HuH-7 (cell line): ENCODE measurements at regions not wholly inside any gene's neighbourhood (a gene's known extent, or its start where the extent isn't known, plus 50 kb on each side); places are given as distances from the start of the nearest gene placed in this dataset.
"Not testable (repeated sequence)": the region's sequence is repeated elsewhere in the genome, so short reads cannot be mapped to it uniquely, and the experiment has no call there.

Experiments used
- DNase-seq: peaks from one replicate; pipeline ENCODE4 v3.0.0; 2011; ENCODE audit warnings: low spot score

DNA sequence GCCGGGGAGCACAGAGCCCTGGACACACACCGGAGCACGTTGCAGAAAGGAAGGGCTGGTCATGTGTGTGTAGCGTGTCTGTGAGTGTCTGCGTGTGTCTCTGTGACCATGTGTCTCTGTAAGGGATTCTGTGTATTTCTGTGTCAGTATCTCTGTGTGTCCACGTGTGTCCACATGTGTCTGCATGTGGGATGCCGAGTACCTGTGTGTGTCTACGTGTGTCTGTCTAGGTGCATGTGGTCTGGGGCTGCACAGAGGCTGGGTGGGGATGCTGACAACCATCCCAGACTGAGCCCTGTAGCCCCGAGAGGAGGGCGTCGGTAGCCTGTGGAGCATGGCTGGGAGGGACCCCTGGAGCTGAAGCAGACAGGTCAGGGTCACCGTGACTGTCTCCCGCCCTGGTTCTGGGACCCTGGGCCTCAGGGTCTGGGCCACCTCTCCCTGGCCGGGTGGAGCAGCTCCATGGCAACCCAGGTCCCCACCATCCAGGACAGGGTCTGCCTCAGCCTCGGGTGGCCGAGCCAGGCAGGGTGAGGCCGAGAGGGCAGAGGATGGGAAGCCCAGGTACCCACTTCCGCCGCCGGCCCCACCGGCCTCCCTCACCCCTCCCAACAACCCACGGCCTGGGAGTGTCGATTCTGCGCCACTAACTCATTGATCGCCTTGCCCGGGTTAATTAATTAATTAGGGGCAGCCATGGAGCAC lies 122.7 kb downstream of the FAM53A start:
- DNase-seq = no peak

- DNase-seq = no peak
Observed at GRCh38 chr4:1559896-1560650, 124.0 kb downstream of the FAM53A start.

GRCh38 chr4:1558205-1558604 lies 125.9 kb downstream of the FAM53A start:
- DNase-seq = no peak

- DNase-seq = no peak
Observed at GRCh38 chr4:1557221-1557597, 126.9 kb downstream of the FAM53A start.

DNA sequence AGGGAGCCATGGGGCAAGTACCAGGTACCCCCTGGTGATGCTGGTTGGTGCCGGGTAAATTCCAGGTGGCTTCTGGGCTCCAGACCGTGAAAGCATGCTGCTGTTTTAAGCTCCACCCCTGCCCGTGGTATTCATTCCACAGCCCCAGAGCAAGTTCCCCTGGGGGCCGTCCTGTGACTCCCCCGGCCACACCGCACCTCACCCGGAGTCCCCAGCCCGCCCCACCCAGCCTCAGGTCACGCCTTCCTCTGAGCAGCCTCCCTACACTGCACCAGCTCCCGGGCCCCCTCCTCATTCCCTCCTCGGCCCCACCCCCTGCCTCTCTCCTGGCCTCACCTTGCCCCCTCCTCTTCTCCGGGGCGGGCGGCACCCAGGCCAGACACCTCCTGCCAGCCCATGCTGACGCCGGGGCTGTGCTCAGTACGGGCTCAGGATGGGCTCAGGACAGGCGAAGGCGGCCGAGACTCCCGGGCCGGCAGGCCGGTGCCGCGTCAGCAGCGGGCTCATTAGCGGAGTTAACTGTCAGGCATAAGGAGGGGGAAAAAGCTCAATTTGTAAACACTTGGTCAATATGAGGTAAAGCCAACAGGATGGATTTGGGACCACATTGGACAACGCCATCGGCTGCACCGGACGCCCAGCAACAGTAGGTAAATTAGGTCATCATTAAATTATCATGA lies 127.4 kb downstream of the FAM53A start:
- DNase-seq = no peak

DNA sequence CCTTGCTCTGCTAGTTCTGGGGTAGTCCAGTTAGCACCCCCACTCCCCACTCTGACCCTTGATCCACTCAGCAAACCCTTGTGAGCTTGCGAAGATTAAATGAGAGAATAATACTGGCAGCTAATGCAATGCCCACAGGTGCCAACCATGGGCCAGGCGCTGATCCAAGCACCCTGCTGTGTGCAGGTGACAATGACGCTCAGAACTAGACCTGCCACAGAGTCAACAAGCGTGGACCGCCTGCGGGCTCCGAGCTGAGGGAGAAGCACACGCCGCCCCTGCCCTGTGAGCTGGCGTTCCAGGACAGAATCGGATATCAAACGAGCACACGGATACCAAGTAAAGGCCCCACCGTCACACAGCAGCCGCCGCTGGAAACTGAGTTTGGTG lies 129.2 kb downstream of the FAM53A start:
- DNase-seq = no peak

DNA sequence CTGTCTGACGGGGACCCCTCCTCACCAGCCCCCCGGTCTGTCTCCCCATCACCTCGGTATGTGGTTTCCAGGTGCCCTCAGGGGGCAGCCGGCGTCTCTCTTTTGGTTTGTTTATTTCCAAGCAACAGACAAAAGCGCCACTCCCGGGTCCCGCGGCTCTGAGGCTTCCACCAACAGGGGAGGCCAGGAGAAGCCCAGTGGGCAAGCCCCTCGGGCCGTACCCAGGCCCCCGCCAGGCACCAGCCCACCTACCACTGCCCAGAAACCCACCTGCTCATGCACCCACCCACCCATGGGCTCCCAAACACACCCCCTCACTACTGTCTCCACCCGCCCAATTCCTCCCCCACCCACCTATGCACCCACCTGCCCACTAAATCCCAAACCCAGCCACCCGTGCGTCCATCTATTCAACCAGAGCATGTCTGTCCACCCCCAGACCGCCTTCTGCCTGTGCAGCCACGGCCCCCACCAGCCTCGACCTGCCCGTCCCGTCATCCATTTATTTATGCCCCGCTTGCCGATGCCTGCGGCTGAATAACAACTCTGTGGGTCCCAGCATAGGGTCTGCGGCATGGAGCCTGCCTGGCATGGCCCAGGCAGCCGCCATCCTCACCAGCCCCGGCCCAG lies 129.8 kb downstream of the FAM53A start:
- no peak for DNase-seq

DNA sequence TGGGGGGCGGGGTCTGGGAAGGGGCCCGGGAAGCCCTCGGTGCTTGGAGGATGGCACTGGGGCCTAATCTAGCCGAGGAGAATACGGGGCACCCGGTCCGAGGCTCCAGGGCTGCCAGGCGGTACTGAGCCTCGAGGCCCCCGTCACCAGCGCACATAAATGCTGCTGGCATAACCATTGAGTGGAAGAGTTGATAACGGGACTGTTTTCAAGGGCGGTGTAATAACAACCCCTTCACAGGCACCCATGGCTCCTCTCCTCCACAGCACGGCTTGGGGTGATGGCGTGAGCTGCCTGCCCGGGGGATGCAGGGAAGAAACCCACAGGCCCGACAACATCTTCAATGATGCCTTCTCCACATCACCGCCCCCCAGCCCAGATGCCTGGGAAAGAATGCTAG lies 130.7 kb downstream of the FAM53A start:
- DNase-seq = no peak

DNA sequence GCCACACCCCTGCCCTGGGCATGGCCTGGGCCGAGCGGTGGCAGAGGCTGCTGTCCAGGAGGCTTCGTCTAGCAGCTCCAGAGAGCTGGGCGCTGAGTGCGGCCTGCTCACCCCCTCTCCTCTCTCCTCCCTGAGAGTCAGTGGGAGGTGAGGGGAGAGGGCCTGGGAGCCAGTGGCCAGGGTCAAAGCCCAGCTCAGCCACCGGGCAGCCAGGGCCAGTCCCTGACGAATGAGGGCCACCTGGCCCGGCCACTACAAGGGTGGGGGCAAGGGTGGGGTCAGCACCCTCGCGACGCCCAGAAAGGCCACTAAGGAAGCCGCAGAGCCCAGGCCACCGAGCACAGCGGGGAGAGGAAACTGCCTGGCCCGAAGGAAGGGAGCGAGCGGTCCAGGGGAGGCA lies 131.7 kb downstream of the FAM53A start:
- DNase-seq = no peak

DNA sequence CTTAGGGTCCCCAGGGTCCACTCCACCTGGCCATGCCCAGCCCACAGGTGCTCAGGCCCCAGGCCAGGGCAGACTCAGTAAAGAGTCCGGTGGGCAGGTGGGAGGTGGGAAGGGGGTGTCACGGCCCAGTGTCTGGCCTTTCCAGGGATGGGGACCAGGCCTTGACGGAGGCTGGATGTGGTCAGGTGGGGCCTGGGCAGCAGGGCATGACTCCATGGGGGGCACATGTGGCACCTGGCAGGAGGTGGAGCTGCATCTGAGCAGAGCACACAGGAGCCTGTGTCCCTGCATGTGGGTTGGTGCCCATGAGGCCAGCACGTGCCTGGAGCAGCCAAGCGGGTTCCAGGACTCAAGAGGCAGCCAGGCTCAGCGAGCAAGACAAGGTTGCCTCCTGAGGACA lies 132.9 kb downstream of the FAM53A start:
- no peak for DNase-seq

DNA sequence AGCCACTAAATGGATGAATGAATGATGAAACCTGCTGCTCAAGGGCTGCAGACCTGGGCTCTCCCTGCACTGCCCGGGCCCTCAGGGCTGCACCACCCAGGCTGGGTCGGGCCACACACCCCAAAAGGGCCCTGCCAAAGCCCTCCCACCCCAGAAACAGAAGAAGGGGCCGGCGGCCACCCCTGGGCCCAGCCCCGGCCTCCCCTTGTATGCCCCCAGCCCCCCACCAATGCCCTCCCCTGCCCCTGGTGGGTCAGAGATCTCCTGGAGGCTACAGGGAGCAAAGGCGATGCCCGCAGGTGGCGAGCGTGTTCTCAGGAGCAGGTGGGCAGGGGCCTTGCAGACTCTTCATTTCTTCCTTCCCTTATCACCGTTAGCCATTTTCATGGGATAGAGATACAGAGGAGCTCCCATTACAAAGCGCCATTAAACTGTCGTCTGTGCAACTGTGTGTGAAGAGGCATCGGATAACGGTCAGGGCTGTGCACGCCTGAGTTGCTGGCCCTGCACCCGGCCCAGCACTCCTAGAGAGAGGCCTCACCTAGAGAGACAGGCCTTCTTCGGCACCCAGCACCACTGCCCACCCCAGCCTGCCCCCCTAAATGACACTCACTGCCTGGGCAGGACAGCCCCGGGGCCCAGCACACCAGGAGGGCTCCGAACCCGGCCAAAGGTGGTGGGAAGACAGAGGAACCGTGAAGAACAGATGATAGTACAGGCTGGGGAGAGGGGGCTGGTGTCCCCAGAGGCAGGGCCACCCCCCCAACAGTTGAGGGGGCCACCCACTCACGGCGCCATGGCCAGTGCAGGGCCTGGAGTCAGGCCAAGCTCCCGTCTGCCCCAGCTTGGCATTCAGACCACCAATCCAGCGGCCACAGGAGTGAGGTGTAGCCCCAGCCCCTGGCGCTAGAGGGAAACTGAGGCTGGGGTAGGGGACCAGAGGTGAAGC lies 133.7 kb downstream of the FAM53A start:
- no peak for DNase-seq

- no peak for DNase-seq
Observed at GRCh38 chr4:1549638-1550035, 134.5 kb downstream of the FAM53A start.

DNA sequence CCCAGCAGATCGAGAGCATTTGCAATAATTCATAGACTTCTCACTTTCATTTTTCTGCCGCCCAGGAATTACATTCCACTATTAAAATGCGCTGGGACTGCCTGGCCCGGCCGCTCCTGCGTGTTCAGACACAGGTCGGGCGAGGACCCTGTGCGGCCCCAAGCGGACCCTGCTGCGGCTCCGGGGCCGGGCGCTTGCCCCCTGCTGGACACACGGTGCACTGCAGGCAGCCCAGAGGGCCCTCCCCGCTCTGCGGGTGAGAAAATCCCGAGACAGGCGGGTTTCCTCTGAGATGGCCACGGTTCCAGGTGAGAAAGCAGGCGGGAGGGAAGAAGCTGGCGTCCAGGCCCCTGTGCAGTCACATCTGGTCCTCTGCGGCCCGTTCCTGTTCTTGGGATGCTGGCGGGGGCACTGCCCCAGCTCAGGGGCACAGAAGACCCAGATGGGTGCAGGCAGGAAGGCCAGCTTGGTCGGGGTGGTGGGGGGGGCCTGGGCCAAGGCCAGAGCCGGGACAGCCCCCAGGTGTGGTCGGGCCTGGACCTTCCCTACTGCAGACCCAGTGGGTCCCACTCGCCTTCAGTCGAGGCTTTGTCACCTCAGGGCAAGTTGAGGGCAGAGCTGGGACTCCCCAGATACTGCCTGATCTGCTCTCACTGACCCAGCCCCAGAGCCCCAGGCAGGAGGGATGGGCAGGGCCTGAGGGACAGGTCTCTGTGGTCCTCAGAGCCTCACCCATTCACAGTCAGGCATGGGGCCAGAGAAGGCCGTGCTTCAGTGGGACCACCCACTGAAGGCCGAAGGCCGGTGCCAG lies 135.1 kb downstream of the FAM53A start:
- peak; percentile 81 for DNase-seq

GRCh38 chr4:1547856-1548826 lies 136.0 kb downstream of the FAM53A start:
- DNase-seq = no peak

DNA sequence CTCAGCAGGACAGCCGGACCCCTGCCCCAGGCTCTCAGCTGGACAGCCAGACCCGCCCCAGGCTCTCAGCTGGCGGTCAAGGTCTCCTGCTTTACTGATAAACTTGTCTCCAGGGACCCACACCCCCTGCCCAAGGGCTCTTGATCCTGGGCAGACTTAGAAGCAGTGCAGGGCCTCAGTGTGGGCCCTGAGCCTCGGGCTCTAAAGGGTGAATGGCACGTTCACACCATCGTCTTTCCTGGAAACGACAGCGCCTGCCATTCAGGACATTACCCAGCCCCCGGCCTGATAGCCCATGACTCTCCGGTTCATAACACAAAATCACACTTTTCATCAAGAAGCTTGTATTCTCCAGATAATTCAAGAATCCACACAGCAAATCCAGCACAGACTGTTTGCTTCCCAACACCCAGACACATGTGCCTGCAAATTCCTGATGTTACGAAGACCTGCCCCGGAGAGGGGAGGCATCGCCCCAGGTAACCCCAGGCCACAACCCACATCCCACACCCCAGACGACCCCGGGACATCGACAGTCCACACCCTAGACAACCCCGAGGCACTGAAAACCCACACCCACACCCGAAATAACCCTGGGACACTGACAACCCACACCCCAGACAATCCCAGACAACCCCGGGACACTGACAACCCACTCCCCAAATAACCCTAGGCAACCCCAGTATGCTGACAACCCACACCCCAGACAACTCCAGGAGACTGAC lies 136.8 kb downstream of the FAM53A start:
- DNase-seq = no peak

- no peak for DNase-seq
Observed at GRCh38 chr4:1544861-1545281, 138.6 kb upstream of the NKX1-1 start.

- not testable (repeated sequence) for DNase-seq
Observed at GRCh38 chr4:1544435-1544834, 138.2 kb upstream of the NKX1-1 start.

- DNase-seq = no peak
Observed at GRCh38 chr4:1543976-1544375, 137.7 kb upstream of the NKX1-1 start.

GRCh38 chr4:1543561-1543960 lies 137.3 kb upstream of the NKX1-1 start:
- no peak for DNase-seq
